H9 (cell line): ENCODE measurements at regions not wholly inside any gene's neighbourhood (a gene's known extent, or its start where the extent isn't known, plus 50 kb on each side); places are given as distances from the start of the nearest gene placed in this dataset.

Experiments
- DNase-seq: peaks from one replicate; pipeline ENCODE4 v3.0.0-alpha.2; 2017
- H2AFZ ChIP-seq: one replicate; pipeline ENCODE4 v1.6.1; 2013; ENCODE audit warnings: mild to moderate bottlenecking, low read length, control low read depth, moderate library complexity
- H2AK5ac ChIP-seq: 2 replicates; pipeline ENCODE4 v1.6.1; 2013; ENCODE audit warnings: low read length, control low read depth, mixed read lengths; ENCODE audit not compliant: insufficient read length
- H2BK120ac ChIP-seq: one replicate; pipeline ENCODE4 v1.6.1; 2013; ENCODE audit warnings: low read depth, mild to moderate bottlenecking, low read length, control low read depth, inconsistent platforms; ENCODE audit not compliant: poor library complexity, severe bottlenecking
- H2BK12ac ChIP-seq: 2 replicates; pipeline ENCODE4 v1.6.1; 2013; ENCODE audit warnings: low read length, control low read depth, mixed read lengths, low read depth; ENCODE audit not compliant: insufficient read length
- H2BK15ac ChIP-seq: 2 replicates; pipeline ENCODE4 v1.6.1; 2013; ENCODE audit warnings: low read depth, low read length, control low read depth
- H2BK20ac ChIP-seq: one replicate; pipeline ENCODE4 v1.6.1; 2013; ENCODE audit warnings: low read depth, mild to moderate bottlenecking, low read length, control low read depth, inconsistent platforms; ENCODE audit not compliant: poor library complexity, severe bottlenecking
- H2BK5ac ChIP-seq: 2 replicates; pipeline ENCODE4 v1.6.1; 2013; ENCODE audit warnings: low read length, control low read depth, mixed read lengths; ENCODE audit not compliant: insufficient read length
- H3K14ac ChIP-seq: 2 replicates; pipeline ENCODE4 v1.6.1; 2013; ENCODE audit warnings: low read length, control low read depth; ENCODE audit not compliant: insufficient read depth
- H3K18ac ChIP-seq: 2 replicates; pipeline ENCODE4 v1.6.1; 2013; ENCODE audit warnings: low read depth, mild to moderate bottlenecking, mixed read lengths, low read length, control low read depth; ENCODE audit not compliant: insufficient read length
- H3K23ac ChIP-seq: 2 replicates; pipeline ENCODE4 v1.6.1; 2013; ENCODE audit warnings: low read length, control low read depth, mixed read lengths, low read depth; ENCODE audit not compliant: insufficient read length
- H3K23me2 ChIP-seq: 2 replicates; pipeline ENCODE4 v1.6.1; 2013; ENCODE audit warnings: low read depth, mild to moderate bottlenecking, mixed read lengths, low read length, control low read depth; ENCODE audit not compliant: insufficient read length, poor library complexity, severe bottlenecking
- H3K27ac ChIP-seq: 2 replicates; pipeline ENCODE4 v1.5.1; 2013; ENCODE audit warnings: low read length, control low read depth, mixed read lengths, low read depth; ENCODE audit not compliant: insufficient read length
- H3K27me3 ChIP-seq: 2 replicates; pipeline ENCODE4 v1.6.1; 2013; ENCODE audit warnings: low read length, control low read depth, inconsistent platforms; ENCODE audit not compliant: insufficient read depth
- H3K4ac ChIP-seq: 2 replicates; pipeline ENCODE4 v1.6.1; 2013; ENCODE audit warnings: low read depth, mild to moderate bottlenecking, control low read depth, inconsistent platforms, low read length, moderate library complexity
- H3K4me1 ChIP-seq: 2 replicates; pipeline ENCODE4 v1.6.1; 2013; ENCODE audit warnings: low read length, control low read depth, inconsistent platforms; ENCODE audit not compliant: insufficient read depth
- H3K4me2 ChIP-seq: 2 replicates; pipeline ENCODE4 v1.6.1; 2013; ENCODE audit warnings: low read length, control low read depth, mixed read lengths; ENCODE audit not compliant: insufficient read length, insufficient read depth
- H3K56ac ChIP-seq: 2 replicates; pipeline ENCODE4 v1.6.1; 2013; ENCODE audit warnings: low read depth, mild to moderate bottlenecking, mixed read lengths, low read length, control low read depth; ENCODE audit not compliant: insufficient read length
- H3K79me1 ChIP-seq: 2 replicates; pipeline ENCODE4 v1.6.1; 2013; ENCODE audit warnings: low read depth, mild to moderate bottlenecking, moderate library complexity, low read length, control low read depth, inconsistent platforms; ENCODE audit not compliant: insufficient read depth, poor library complexity, severe bottlenecking
- H3K79me2 ChIP-seq: 2 replicates; pipeline ENCODE4 v1.6.1; 2013; ENCODE audit warnings: low read length, control low read depth, inconsistent platforms; ENCODE audit not compliant: insufficient read depth
- H3K9ac ChIP-seq: 2 replicates; pipeline ENCODE4 v1.6.1; 2013; ENCODE audit warnings: low read length, control low read depth, mixed read lengths; ENCODE audit not compliant: insufficient read length; ENCODE audit errors: extremely low read depth
- H3K9me3 ChIP-seq: one replicate; pipeline ENCODE4 v1.6.1; 2013; ENCODE audit warnings: low read depth, low read length, inconsistent platforms; ENCODE audit not compliant: control insufficient read depth
- H3T11ph ChIP-seq: one replicate; pipeline ENCODE4 v1.6.1; 2013; ENCODE audit warnings: mild to moderate bottlenecking, low read length, control low read depth, inconsistent platforms
- H4K20me1 ChIP-seq: one replicate; pipeline ENCODE4 v1.6.1; 2013; ENCODE audit not compliant: control insufficient read depth, insufficient read length, insufficient read depth
- H4K5ac ChIP-seq: 2 replicates; pipeline ENCODE4 v1.6.1; 2013; ENCODE audit warnings: low read depth, mild to moderate bottlenecking, mixed read lengths, low read length, control low read depth; ENCODE audit not compliant: insufficient read length
- H4K8ac ChIP-seq: replicated peaks from 2 replicates; pipeline ENCODE4 v1.6.1; 2013; ENCODE audit warnings: low read length, control low read depth, mixed read lengths, low read depth; ENCODE audit not compliant: insufficient read length
- H4K91ac ChIP-seq: 2 replicates; pipeline ENCODE4 v1.6.1; 2013; ENCODE audit warnings: low read depth, mild to moderate bottlenecking, moderate library complexity, mixed read lengths, low read length, control low read depth; ENCODE audit not compliant: insufficient read length
- H3K27ac Mint-ChIP-seq, 3 experiments: 2 replicates in 2 of 3; 3 replicates in 1 of 3; pipeline ENCODE4 v1.8.0; 2020 to 2021; ENCODE audit warnings: mixed read lengths in 3 of 3, mild to moderate bottlenecking in 1 of 3, moderate library complexity in 1 of 3
- H3K27me3 Mint-ChIP-seq: 2 replicates; pipeline ENCODE4 v1.8.0; 2021; ENCODE audit warnings: low read depth, mild to moderate bottlenecking, moderate library complexity, mixed read lengths
- H3K36me3 Mint-ChIP-seq, 3 experiments: 2 replicates in 2 of 3; 3 replicates in 1 of 3; pipeline ENCODE4 v1.8.0; 2020 to 2021; ENCODE audit warnings: low read depth in 3 of 3, mixed read lengths in 3 of 3; ENCODE audit not compliant: insufficient read depth in 1 of 3
- H3K4me1 Mint-ChIP-seq, 2 experiments: 2 replicates each; pipeline ENCODE4 v1.8.0; 2020; ENCODE audit warnings: mixed read lengths in 2 of 2
- H3K4me3 Mint-ChIP-seq, 2 experiments: 2 replicates in 1 of 2; 3 replicates in 1 of 2; pipeline ENCODE4 v1.8.0; 2020 to 2021; ENCODE audit warnings: mild to moderate bottlenecking in 2 of 2, mixed read lengths in 2 of 2, moderate library complexity in 1 of 2
- H3K9me3 Mint-ChIP-seq, 2 experiments: 2 replicates in 1 of 2; 3 replicates in 1 of 2; pipeline ENCODE4 v1.8.0; 2020; ENCODE audit warnings: mild to moderate bottlenecking in 2 of 2, mixed read lengths in 2 of 2, moderate library complexity in 1 of 2
- WGBS: extraction: QIAGEN DNeasy Blood & Tissue Kit; methylation state at CpG from one replicate; pipeline ENCODE4 v1.1.7; 2013; ENCODE audit warnings: missing lambda C conversion rate, low lambda C conversion rate, mixed read lengths; ENCODE audit not compliant: insufficient read length; ENCODE audit errors: extremely low coverage; 5-methylcytosine and 5-hydroxymethylcytosine counted together
- TF ChIP-seq, protein P1 (sequence below): fragments of 200-600 bp; sonication (generic); conservative IDR thresholded peaks from 3 replicates; pipeline ENCODE4 v1.8.0; 2021; ENCODE audit warnings: antibody characterized with exemption, mild to moderate bottlenecking

DNA sequence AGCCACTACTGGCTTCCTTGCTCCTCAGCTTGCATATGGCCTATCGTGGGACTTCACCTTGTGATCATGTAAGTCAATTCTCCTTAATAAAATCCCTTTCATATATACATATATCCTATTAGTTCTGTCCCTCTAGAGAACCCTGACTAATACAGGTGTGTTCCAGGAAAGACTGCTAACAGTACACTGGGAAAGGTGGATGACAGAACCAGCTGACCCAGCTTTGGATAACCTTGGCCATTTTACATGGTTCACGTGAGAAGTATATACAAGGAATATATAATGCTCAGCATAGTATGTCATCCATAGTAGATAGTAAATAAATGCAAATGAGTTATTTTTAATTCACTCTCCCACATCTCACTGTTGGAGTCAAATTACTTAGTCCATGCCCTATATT, 1003.5 kb downstream of the SORCS3 start:
- Histone ChIP-seq H3K27ac (no peak overlapping the region), H3K9me3 (no peaks in the 10 kb centered on the region), H3K23ac (no peak overlapping the region), H2BK15ac (no peak overlapping the region), H4K5ac (no peak overlapping the region), H3T11ph (no peak overlapping the region), H2AFZ (no peak overlapping the region), H2BK20ac (no peak overlapping the region), H2BK5ac (no peak overlapping the region), H3K27me3 (no peaks in the 10 kb centered on the region), H4K20me1 (no peaks in the 10 kb centered on the region), H4K91ac (no peak overlapping the region), H3K56ac (no peak overlapping the region), H3K9ac (no peak overlapping the region), H3K79me1 (no peaks in the 10 kb centered on the region), H3K4ac (no peak overlapping the region), H3K4me2 (no peak overlapping the region), H2AK5ac (no peak overlapping the region), H3K18ac (no peak overlapping the region), H3K23me2 (no peaks in the 10 kb centered on the region), H2BK120ac (no peak overlapping the region), H3K4me1 (no peaks in the 10 kb centered on the region), H4K8ac (no peak overlapping the region), H3K79me2 (no peaks in the 10 kb centered on the region), H2BK12ac (no peak overlapping the region), H3K14ac (no peak overlapping the region)
- H3K27ac Mint-ChIP-seq, result no peak overlapping the region; a peak in 1 of 7 replicates
- H3K4me3 Mint-ChIP-seq, result no peak overlapping the region
- no CpG with 5 or more reads among the region's 2 CpGs for WGBS
- TF ChIP-seq, protein P1, sequence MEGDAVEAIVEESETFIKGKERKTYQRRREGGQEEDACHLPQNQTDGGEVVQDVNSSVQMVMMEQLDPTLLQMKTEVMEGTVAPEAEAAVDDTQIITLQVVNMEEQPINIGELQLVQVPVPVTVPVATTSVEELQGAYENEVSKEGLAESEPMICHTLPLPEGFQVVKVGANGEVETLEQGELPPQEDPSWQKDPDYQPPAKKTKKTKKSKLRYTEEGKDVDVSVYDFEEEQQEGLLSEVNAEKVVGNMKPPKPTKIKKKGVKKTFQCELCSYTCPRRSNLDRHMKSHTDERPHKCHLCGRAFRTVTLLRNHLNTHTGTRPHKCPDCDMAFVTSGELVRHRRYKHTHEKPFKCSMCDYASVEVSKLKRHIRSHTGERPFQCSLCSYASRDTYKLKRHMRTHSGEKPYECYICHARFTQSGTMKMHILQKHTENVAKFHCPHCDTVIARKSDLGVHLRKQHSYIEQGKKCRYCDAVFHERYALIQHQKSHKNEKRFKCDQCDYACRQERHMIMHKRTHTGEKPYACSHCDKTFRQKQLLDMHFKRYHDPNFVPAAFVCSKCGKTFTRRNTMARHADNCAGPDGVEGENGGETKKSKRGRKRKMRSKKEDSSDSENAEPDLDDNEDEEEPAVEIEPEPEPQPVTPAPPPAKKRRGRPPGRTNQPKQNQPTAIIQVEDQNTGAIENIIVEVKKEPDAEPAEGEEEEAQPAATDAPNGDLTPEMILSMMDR, result no peak
- DNase-seq, result no peak
- no peaks in the 10 kb centered on the region for H3K27me3 Mint-ChIP-seq
- no peaks in the 10 kb centered on the region for H3K9me3 Mint-ChIP-seq
- H3K36me3 Mint-ChIP-seq, result no peaks in the 10 kb centered on the region
- H3K4me1 Mint-ChIP-seq, result peaks cover 5 to 11% of the 10 kb centered on the region in 2 experiments
